Keratinocyte (primary cell): ENCODE measurements at regions not wholly inside any gene's neighbourhood (a gene's known extent, or its start where the extent isn't known, plus 50 kb on each side); places are given as distances from the start of the nearest gene placed in this dataset.

Experiments
- EZH2 ChIP-seq: IDR thresholded peaks from one replicate; pipeline ENCODE4 v1.6.1; 2012; ENCODE audit warnings: inconsistent platforms, mild to moderate bottlenecking, low read length, moderate library complexity
- TF ChIP-seq, protein P1 (sequence below), 3 experiments: IDR thresholded peaks in 1 of 3; conservative IDR thresholded peaks in 1 of 3; optimal IDR thresholded peaks in 1 of 3; 2 replicates in 2 of 3; 3 replicates in 1 of 3; pipeline versions ENCODE3 to v1.5.1; 2011; ENCODE audit warnings: low read length in 3 of 3, mild to moderate bottlenecking in 3 of 3, moderate library complexity in 2 of 3, control low read depth in 1 of 3, inconsistent platforms in 1 of 3; ENCODE audit not compliant: insufficient read depth in 2 of 3; ENCODE audit errors: extremely low read depth in 1 of 3

DNA sequence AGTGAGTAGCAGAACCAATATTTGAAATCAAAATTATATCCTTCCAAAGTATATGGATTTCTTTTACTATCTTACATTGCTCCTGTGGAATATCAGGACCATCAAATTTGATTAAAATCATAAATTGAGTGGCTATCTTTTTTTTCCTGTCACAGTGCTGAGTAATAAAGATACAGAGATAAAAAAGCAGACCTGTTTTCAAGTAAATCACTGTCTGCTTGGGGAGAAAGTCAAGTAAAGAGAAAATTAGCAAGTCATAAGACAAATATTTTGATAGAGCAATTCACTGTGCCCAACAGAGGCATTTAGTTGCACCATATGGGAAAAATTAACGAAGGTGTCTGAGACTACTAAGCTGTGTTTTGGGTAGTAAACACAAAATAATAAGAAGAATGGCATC is 933.7 kb downstream of the NTRK3 start:
- no peak for TF ChIP-seq EZH2
- TF ChIP-seq, protein P1, sequence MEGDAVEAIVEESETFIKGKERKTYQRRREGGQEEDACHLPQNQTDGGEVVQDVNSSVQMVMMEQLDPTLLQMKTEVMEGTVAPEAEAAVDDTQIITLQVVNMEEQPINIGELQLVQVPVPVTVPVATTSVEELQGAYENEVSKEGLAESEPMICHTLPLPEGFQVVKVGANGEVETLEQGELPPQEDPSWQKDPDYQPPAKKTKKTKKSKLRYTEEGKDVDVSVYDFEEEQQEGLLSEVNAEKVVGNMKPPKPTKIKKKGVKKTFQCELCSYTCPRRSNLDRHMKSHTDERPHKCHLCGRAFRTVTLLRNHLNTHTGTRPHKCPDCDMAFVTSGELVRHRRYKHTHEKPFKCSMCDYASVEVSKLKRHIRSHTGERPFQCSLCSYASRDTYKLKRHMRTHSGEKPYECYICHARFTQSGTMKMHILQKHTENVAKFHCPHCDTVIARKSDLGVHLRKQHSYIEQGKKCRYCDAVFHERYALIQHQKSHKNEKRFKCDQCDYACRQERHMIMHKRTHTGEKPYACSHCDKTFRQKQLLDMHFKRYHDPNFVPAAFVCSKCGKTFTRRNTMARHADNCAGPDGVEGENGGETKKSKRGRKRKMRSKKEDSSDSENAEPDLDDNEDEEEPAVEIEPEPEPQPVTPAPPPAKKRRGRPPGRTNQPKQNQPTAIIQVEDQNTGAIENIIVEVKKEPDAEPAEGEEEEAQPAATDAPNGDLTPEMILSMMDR (optimal IDR thresholded peaks at IDR 0.05 in 1 of 3, IDR thresholded peaks at IDR 0.05 in 1 of 3, conservative IDR thresholded peaks at IDR 0.05 in 1 of 3; ENCODE audit: extremely low read depth in 1 of 3, insufficient read depth in 2 of 3, low read length in 3 of 3): no peak
